Gastrocnemius medialis (tissue), 4 donors: ENCODE measurements at regions not wholly inside any gene's neighbourhood (a gene's known extent, or its start where the extent isn't known, plus 50 kb on each side); places are given as distances from the start of the nearest gene placed in this dataset.

Source experiments
- ATAC-seq, 2 donors: fragments of 150-250 bp; one replicate each; pipeline ENCODE4 v1.9.1; 2016
- DNase-seq, 2 donors: peaks; one replicate each; pipeline ENCODE4 v3.0.0-alpha.2; 2019
- H3K27ac ChIP-seq, 4 donors: fragments of 200-600 bp; sonication (generic); 1 replicate in 1 of 4; 2 replicates in 3 of 4; pipeline ENCODE4 v1.5.1; 2016 to 2018; ENCODE audit warnings: mild to moderate bottlenecking in 2 of 4, moderate library complexity in 1 of 4
- H3K27me3 ChIP-seq, 3 donors: fragments of 200-600 bp; sonication (generic) in 2 of 3; 1 replicate in 1 of 3; 2 replicates in 2 of 3; pipeline versions ENCODE4 v1.5.1 to v1.6.0; 2016 to 2019; ENCODE audit warnings: mild to moderate bottlenecking in 1 of 3, moderate library complexity in 1 of 3
- H3K36me3 ChIP-seq, 2 donors: fragments of 200-600 bp; sonication (generic) in 1 of 2; one replicate each; pipeline ENCODE4 v1.5.1; 2017 to 2018
- H3K4me1 ChIP-seq, 2 donors: fragments of 200-600 bp; sonication (generic) in 1 of 2; one replicate each; pipeline ENCODE4 v1.5.1; 2016 to 2017; ENCODE audit warnings: mild to moderate bottlenecking in 2 of 2
- H3K4me3 ChIP-seq, 4 donors: fragments of 200-600 bp; sonication (generic) in 3 of 4; 1 replicate in 1 of 4; 2 replicates in 3 of 4; pipeline ENCODE4 v1.5.1; 2016 to 2019; ENCODE audit warnings: mild to moderate bottlenecking in 2 of 4
- H3K9me3 ChIP-seq, 3 donors: fragments of 200-600 bp; sonication (generic) in 2 of 3; 1 replicate in 1 of 3; 2 replicates in 2 of 3; pipeline ENCODE4 v1.5.1; 2016 to 2019
- CTCF ChIP-seq, 5 experiments: fragments of 450-650 bp in 3 of 5; fragments of 200-600 bp in 2 of 5; sonication (generic) in 2 of 5; IDR thresholded peaks in 4 of 5; conservative IDR thresholded peaks in 1 of 5; 1 replicate in 4 of 5; 2 replicates in 1 of 5; pipeline ENCODE4 v1.5.1; 2016 to 2019; ENCODE audit warnings: antibody characterized with exemption in 5 of 5, mild to moderate bottlenecking in 3 of 5, moderate library complexity in 3 of 5
- POLR2A ChIP-seq, 2 donors: fragments of 450-650 bp; IDR thresholded peaks; one replicate each; pipeline ENCODE4 v1.6.1; 2017; ENCODE audit warnings: antibody characterized with exemption in 2 of 2, mild to moderate bottlenecking in 2 of 2, moderate library complexity in 2 of 2
- in situ Hi-C, 4 donors: fragments of 200-750 bp; cut with MboI; loops; one replicate each; pipeline versions ENCODE4 v1.15.0 to v1.8.0; 2017; ENCODE audit warnings: low sequenced_read_pairs in 4 of 4
- intact Hi-C: fragments of 100-400 bp; cut with DNase I; formaldehyde crosslinking; loops from one replicate; pipeline ENCODE4 v1.15.1; 2023; ENCODE audit warnings: low total_unique reads

- Histone ChIP-seq H3K27me3 (no peaks in the 10 kb centered on the region), H3K36me3 (no peaks in the 10 kb centered on the region), H3K27ac (no peak overlapping the region), H3K9me3 (no peaks in the 10 kb centered on the region), H3K4me1 (no peaks in the 10 kb centered on the region), H3K4me3 (no peak overlapping the region)
- in situ Hi-C loops (no loop called here), intact Hi-C loops (no loop called here)
- no peak for DNase-seq
- TF ChIP-seq POLR2A (IDR thresholded peaks at IDR 0.05) (no peak), CTCF (IDR thresholded peaks at IDR 0.05 in 4 of 5, conservative IDR thresholded peaks at IDR 0.05 in 1 of 5) (no peak)
- no peak for ATAC-seq
Measured at GRCh38 chr4:66169341-66169740, 499.1 kb upstream of the EPHA5 start.

- TF ChIP-seq CTCF (IDR thresholded peaks at IDR 0.05 in 4 of 5, conservative IDR thresholded peaks at IDR 0.05 in 1 of 5): no peak
- no peak for TF ChIP-seq POLR2A (IDR thresholded peaks at IDR 0.05)
- ATAC-seq (no peak), DNase-seq (no peak)
- in situ Hi-C loops: no loop called here
- intact Hi-C loops: no loop called here
- H3K4me3 ChIP-seq: no peak overlapping the region
- no peaks in the 10 kb centered on the region for H3K36me3 ChIP-seq
- H3K4me1 ChIP-seq: no peaks in the 10 kb centered on the region
- no peak overlapping the region for H3K27ac ChIP-seq
- no peaks in the 10 kb centered on the region for H3K27me3 ChIP-seq
- no peaks in the 10 kb centered on the region for H3K9me3 ChIP-seq
Measured at GRCh38 chr4:66164869-66165268, 494.6 kb upstream of the EPHA5 start.

- H3K4me3 ChIP-seq: no peak overlapping the region
Measured at GRCh38 chr4:66160606-66161005, 490.3 kb upstream of the EPHA5 start.

GRCh38 chr4:66157594-66157993, 487.3 kb upstream of the EPHA5 start:
- TF ChIP-seq POLR2A (IDR thresholded peaks at IDR 0.05) (no peak), CTCF (IDR thresholded peaks at IDR 0.05 in 4 of 5, conservative IDR thresholded peaks at IDR 0.05 in 1 of 5) (no peak)
- Histone ChIP-seq H3K27ac (no peak overlapping the region), H3K27me3 (no peaks in the 10 kb centered on the region), H3K4me1 (no peaks in the 10 kb centered on the region), H3K36me3 (no peaks in the 10 kb centered on the region), H3K4me3 (no peak overlapping the region), H3K9me3 (no peaks in the 10 kb centered on the region)
- in situ Hi-C loops (no loop called here), intact Hi-C loops (no loop called here)
- ATAC-seq: no peak
- DNase-seq: no peak

More at GRCh38 chr4:66160606-66161005, 490.3 kb upstream of the EPHA5 start:
- Histone ChIP-seq H3K9me3 (no peaks in the 10 kb centered on the region), H3K36me3 (no peaks in the 10 kb centered on the region), H3K27ac (no peak overlapping the region), H3K27me3 (no peaks in the 10 kb centered on the region), H3K4me1 (no peaks in the 10 kb centered on the region)
- no peak for ATAC-seq
- in situ Hi-C loops: no loop called here
- no peak for DNase-seq
- TF ChIP-seq CTCF (IDR thresholded peaks at IDR 0.05 in 4 of 5, conservative IDR thresholded peaks at IDR 0.05 in 1 of 5) (no peak), POLR2A (IDR thresholded peaks at IDR 0.05) (no peak)
- intact Hi-C loops: no loop called here

- TF ChIP-seq POLR2A (IDR thresholded peaks at IDR 0.05): no peak
- TF ChIP-seq CTCF (IDR thresholded peaks at IDR 0.05 in 4 of 5, conservative IDR thresholded peaks at IDR 0.05 in 1 of 5): no peak
- H3K27me3 ChIP-seq: no peaks in the 10 kb centered on the region
- ATAC-seq (no peak), DNase-seq (no peak)
- no peaks in the 10 kb centered on the region for H3K4me1 ChIP-seq
- H3K27ac ChIP-seq: no peak overlapping the region
- intact Hi-C loops: no loop called here
- H3K4me3 ChIP-seq: no peak overlapping the region
- no peaks in the 10 kb centered on the region for H3K36me3 ChIP-seq
- H3K9me3 ChIP-seq: no peaks in the 10 kb centered on the region
- in situ Hi-C loops: no loop called here
Measured at GRCh38 chr4:66130042-66130441, 459.8 kb upstream of the EPHA5 start.
